HG03139 (cell line): ENCODE measurements at regions not wholly inside any gene's neighbourhood (a gene's known extent, or its start where the extent isn't known, plus 50 kb on each side); places are given as distances from the start of the nearest gene placed in this dataset.
"Not testable (repeated sequence)": the region's sequence is repeated elsewhere in the genome, so short reads cannot be mapped to it uniquely, and the experiment has no call there.

Experiments used
- ATAC-seq: cut with Tn5 transposase; IDR thresholded peaks from one replicate; pipeline ENCODE4 v1.9.1; 2021; ENCODE audit not compliant: unreplicated experiment

GRCh38 chr13:81246556-81246955 lies 905.6 kb upstream of the SPRY2 start:
- ATAC-seq, result no peak

- ATAC-seq, result no peak
These were observed 903.1 kb upstream of the SPRY2 start for GRCh38 chr13:81244011-81244410.

GRCh38 chr13:81230386-81230785 lies 889.5 kb upstream of the SPRY2 start:
- ATAC-seq, result no peak

- ATAC-seq, result not testable (repeated sequence)
These were observed 885.9 kb upstream of the SPRY2 start for GRCh38 chr13:81226830-81227229.

GRCh38 chr13:81224209-81224833 lies 883.4 kb upstream of the SPRY2 start:
- ATAC-seq, result no peak

- ATAC-seq, result no peak
These were observed 882.9 kb upstream of the SPRY2 start for GRCh38 chr13:81223778-81224177.

GRCh38 chr13:81211713-81212112 lies 870.8 kb upstream of the SPRY2 start:
- ATAC-seq, result no peak

- ATAC-seq, result no peak
These were observed 866.7 kb upstream of the SPRY2 start for GRCh38 chr13:81207636-81208035.

- ATAC-seq, result no peak
These were observed 866.3 kb upstream of the SPRY2 start for GRCh38 chr13:81207231-81207630.

- no peak for ATAC-seq
These were observed 862.9 kb upstream of the SPRY2 start for GRCh38 chr13:81203783-81204182.

GRCh38 chr13:81199956-81200355 lies 859.0 kb upstream of the SPRY2 start:
- no peak for ATAC-seq

GRCh38 chr13:81197966-81198365 lies 857.0 kb upstream of the SPRY2 start:
- no peak for ATAC-seq

- ATAC-seq, result no peak
These were observed 856.6 kb upstream of the SPRY2 start for GRCh38 chr13:81197483-81197882.

GRCh38 chr13:81194362-81194761 lies 853.4 kb upstream of the SPRY2 start:
- ATAC-seq, result no peak

- ATAC-seq, result no peak
These were observed 843.8 kb upstream of the SPRY2 start for GRCh38 chr13:81184556-81185265.

GRCh38 chr13:81172603-81173002 lies 831.7 kb upstream of the SPRY2 start:
- ATAC-seq, result no peak

GRCh38 chr13:81171065-81171647 lies 830.2 kb upstream of the SPRY2 start:
- ATAC-seq, result no peak

- ATAC-seq, result not testable (repeated sequence)
These were observed 822.9 kb upstream of the SPRY2 start for GRCh38 chr13:81163823-81164222.

GRCh38 chr13:81153478-81153877 lies 812.6 kb upstream of the SPRY2 start:
- ATAC-seq, result no peak

- no peak for ATAC-seq
These were observed 807.9 kb upstream of the SPRY2 start for GRCh38 chr13:81148822-81149221.

- ATAC-seq, result not testable (repeated sequence)
These were observed 805.6 kb upstream of the SPRY2 start for GRCh38 chr13:81146576-81146975.

- no peak for ATAC-seq
These were observed 801.5 kb upstream of the SPRY2 start for GRCh38 chr13:81142306-81142999.
